ENCODE measurements at regions not wholly inside any gene's neighbourhood (a gene's known extent, or its start where the extent isn't known, plus 50 kb on each side); places are given as distances from the start of the nearest gene placed in this dataset.

DNA sequence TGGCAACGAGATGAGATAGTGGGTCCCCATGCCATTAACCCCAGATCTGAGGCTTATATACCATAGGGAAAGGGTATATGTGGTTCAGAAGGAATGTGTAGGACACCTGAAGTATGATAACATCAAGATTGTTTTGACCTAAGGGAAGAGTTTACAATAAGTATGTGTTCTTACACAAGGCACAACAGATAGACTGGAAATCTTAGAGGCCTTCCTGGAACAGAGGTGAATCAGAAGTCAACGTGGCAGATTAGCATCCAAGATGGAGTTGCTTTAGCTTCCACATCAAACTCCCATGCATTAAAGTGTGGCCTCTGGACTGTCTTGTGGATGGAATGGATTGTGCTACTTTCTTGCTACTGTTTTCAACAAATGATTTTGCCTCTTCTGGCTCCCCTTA is 116.6 kb upstream of the NT5C1B start:
- no peak for DNase-seq

DNA sequence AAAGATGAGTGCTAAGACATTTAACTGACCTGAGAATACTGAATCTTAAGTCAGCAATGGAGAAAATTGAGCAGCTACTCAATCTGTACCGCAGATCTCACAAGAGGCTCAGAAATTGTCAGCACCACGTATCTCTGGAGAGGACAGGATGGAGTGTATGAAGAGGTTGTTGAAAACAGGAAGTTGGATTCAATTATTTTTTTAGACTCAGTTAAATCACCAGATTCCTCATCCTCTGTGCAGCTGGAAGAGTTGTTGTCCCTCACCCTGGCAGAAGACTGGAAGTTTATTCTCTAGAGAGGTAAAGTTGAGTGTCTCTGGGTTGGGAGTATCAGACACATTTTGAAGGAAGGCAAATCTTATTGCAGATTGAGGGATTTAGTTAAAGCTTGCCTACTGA is 114.9 kb upstream of the NT5C1B start:
- no peak for DNase-seq

DNA sequence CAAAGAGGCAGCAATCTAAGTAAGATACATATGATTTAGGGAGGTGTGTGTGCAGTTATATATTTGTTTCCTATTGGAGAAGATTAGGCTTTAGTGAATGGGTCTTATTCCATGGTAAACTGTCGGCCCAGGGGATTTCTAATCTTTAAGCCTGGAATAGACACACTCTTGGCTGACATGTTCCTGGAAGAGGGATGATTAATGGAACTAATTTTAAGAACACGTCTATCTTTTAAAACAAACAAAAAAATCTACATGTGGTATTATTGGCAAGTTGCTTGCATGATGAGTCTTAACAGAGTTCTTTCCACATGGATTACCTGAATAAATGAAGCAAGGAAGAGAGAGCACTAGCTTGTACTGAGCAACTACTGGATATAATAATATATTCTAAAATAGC is 114.2 kb upstream of the NT5C1B start:
- DNase-seq, result no peak

DNA sequence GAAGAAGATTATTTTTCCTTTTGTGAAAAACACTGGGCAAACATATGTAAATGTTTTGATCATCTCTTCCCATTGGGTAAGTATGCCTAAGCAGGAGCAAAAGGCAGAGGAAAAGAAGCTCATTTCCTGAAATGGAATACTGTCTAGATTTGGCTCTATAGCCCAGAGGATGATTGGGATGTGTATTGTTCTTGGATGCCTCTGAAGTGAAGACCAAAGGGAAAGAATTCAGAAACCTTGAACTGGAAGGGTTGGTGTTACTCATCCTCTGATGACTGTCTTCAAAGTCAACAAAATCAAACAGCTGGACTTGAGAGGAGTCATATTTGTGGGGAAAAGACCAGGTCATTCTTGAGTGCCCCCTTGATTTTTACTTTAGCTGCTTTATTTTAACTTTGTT is 112.6 kb upstream of the NT5C1B start:
- no peak for DNase-seq

DNA sequence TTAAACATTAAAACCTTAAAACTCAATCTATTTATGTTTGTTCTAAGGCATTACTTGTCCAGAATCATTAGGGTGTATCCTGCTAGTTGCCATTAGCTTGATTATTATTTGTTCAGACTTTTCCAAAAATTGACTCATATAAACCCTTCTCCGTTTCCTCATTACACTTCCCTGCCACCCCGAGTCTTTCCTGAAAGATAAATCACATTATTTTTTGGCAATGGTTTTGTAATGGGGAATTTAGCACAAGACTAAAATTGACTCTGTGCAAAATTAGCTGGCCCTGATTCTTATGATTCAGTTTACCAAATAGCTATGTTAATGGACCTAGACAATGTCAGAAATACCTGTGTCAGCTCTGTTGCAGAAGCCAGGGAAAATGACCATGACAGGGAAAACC is 112.2 kb upstream of the NT5C1B start:
- no peak for DNase-seq

DNA sequence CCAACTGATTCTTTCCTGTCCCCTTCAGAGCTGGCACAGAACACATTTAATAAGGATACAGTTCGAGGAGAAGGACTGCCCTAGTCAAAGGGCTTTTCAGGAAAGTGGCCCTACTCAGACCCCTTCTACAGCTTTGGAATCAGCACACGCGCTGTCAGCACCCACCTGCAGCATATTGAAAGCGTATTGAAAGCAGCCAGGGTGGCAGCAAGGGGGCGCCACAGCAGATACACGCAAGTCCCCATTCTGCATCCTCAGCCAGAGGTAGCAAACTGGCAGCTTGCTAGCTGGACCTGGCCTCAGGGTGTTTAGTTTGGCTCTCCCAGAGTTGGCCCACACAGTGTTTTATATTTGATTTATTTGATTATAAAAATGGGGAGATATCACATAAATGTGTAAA is 101.0 kb upstream of the NT5C1B start:
- no peak for DNase-seq

DNA sequence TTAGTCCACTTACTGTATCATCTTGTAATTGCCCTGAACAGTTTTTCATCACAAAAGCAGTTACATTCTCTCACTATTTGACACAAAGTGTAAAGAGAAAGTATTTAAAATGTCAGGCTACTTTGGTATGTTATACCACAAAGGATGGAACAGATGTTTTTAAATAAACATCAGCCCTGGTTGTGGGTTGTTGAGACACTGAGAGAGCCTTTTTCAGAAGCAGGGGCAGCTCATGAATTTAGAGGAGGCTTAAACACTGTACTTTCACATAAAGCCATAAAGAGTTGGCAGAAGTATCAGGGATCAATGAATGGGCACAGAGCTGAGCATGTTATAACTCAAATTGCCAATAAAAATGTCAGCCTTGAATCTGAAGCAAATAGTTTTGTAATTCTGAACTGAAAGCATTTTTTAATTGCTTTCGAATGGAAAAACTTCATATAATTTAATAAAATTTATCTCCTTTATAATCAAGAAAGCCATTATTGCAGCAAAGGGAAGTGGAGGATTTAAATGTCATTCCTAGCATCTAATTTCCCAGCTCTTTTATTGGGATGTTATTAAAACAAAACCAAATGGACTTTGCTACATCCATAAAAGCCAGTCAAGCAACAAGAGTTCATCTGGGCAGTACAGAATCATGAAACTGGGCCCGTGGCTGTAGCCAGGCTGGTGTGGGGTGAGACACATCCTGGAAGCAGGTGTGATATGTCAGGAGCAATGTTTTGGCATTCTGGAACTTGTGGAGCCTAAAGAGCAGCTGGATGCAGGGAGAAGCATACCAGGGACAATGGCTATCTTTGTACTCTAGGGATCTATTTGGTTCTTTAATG is 95.1 kb upstream of the NT5C1B start:
- no peak for DNase-seq

DNA sequence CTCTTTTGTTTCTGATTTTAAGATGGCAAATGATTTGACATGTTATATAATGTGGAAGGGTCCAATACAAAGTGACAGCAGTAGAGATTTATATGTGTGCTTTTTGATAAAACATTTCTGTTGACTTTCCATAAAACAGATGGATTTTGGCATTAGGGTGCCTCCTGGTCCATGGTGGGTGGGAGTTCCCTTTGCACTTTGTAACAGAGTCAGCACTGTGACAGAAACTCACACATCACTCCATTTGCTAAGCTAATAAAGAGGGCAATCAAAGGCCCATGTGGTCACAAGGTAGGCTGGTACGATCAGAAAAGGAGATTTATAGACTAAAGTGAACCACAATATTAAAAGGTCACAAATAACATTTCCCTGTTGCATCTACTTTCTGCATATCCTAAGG is 93.3 kb upstream of the NT5C1B start:
- no peak for DNase-seq

DNA sequence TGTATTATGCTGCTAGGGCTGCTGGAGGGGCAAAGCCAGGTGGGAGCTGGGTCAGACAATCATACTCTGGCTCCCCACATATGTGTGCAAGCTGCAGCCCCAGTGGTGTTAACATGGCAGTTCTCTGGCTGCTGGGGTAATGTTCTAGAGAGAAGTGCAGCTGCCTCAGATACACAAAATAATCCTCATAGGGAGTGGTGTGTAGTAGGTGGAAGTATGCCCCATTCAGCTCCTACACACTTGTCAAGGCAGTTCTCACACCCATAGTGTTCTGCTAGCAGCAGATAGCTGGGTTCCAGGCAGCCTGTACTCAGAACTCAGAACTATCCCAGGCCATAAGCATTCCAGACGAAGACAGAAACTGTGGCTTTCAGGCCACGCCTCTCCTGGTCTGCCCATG is 87.9 kb upstream of the NT5C1B start:
- DNase-seq, result no peak

DNA sequence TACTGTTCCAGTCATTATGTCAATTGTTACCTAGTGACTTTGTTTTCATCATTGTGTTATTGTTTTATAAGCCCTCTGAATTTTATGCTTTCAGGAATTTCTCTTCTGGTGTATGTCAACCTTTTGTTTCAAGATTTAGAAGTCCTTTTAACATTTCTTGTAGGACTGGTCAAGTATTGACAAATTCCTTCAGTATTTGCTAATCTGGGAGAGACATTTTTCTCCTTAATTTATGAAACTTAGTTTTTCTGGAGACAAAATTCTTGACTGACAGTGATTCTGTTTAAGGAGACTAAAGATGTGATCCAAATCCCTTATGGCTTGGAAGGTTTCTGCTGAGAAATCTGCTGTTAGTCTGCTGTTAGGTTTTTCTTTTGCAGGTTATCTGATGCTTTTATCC is 84.9 kb upstream of the NT5C1B start:
- DNase-seq, result no peak

DNA sequence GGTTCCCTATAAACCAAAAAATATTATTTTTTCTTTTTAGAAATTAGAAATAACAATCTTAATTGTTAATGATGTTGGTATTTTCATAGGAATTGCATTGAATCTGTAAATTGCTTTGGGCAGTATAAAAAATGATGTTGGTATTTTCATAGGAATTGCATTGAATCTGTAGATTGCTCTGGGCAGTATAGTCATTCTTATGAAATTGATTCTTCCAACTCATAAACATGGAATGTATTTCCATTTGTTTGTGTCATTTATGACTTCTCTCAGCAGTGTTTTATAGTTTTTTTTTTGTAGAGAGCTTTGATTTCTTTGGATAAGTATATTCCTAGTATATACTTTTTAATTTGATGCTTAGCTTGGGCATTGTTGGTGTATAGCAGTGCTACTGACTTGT is 82.0 kb upstream of the NT5C1B start:
- DNase-seq, result no peak

DNA sequence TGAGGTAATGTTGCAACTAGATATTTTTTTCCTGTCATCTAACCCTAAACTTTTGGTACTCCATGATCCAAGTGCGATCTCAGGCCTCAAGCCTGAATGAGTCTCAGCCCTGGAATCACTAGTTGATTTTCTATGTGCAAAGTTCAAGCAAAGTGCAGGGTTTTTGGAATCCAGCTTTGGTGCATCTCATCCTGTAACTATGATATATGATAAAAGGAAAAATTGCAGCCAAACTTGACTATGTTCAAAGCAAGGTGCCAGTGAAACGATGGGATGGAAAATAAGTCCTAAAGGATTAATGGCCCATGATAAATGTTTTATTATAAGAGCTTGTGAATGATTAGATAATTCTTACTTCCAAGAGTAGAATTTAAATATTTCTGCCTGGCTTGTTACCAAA is 78.9 kb upstream of the NT5C1B start:
- no peak for DNase-seq

DNA sequence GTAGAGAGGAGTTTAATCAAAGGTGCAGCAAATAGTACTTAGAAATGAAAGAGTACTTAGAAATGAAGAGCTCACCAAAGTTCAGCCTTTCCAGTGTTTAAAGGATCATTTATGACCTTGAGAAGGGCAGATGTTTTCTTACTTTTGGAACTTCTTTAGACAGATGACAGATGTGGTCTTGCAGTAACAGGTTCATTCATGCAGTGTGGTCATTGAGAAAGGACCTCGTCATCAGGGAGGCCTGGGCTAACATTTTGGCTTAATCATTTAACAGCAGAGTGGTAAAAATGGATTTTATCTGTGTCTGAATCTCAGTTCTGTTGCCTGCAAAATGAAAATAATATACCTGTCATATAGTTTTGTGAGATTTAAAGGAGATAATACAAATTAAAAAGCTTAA is 75.1 kb upstream of the NT5C1B start:
- no peak for DNase-seq

DNA sequence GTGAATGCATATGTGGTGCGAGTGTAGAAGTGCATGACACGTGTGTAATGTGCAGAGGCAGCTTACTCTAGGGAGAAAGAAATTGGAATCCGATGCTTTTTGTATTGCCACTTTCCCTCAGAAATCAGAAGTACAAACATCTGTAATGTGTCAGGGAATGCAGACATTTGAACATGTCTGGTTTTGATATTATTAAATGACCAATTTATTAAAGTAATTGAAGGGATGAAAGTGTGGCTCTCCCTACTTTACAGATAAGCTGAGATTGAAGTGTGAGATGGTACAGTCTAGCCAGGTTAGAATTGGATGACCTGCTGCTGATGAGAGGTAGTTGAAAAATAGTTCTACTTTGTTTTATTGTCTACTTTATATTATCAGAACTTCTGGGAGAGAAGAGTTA is 74.5 kb upstream of the NT5C1B start:
- DNase-seq, result no peak

DNA sequence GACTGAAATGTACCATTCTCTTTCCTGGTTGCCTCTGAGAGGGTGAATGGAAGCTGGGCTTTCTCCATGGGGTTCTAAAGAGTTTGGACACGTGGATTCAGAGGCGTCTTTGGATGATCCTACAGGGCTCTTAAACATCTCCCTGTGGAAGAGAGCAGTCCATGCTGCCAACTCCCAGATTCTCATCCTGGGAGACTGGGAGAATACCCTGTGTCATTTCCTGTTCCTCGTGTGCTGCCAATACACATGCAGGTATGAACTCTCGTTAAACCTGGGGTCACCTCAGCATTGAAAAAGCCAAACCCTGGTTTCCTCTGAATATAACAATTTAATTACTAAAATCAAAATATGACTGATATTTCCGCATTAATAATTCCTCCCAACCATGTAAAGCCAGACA is 73.3 kb upstream of the NT5C1B start:
- no peak for DNase-seq

DNA sequence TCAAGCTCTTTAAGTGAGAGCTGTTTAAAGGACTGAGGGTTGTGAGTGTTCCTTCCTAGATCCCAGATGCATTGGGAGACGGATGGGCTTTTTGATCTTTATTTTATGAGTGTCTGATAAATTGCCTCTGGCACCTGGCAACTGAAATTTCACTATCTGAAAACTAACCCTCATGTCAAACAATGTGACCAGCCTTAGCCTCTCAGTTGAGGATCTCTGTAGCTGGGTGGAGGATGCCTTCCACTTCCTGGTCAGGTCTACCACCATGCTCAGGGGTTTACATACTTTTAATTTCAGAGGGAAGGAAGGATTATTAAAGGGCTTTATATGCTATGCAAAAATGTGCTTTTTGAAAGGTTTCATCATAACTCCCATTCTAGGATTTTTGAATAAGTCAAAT is 70.5 kb upstream of the NT5C1B start:
- no peak for DNase-seq

DNA sequence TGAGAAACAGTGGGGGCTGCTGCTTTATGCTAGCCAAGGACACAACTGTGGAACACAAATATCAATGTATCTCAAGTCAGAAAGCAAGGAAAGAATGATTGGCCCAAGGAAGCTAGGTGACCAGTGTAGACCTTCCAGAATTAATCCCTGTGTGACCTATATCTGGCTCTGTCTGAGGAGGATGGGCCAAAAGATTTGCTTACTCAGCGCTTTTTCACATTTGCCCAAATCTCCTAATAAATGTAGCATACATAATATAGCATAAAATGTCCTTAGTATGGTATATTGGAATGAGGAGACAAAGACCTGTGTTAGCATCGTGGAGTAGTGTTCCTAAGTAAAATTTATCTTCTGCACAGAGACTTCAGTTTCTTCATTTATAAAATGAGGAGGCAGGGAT is 66.7 kb upstream of the NT5C1B start:
- no peak for DNase-seq

DNA sequence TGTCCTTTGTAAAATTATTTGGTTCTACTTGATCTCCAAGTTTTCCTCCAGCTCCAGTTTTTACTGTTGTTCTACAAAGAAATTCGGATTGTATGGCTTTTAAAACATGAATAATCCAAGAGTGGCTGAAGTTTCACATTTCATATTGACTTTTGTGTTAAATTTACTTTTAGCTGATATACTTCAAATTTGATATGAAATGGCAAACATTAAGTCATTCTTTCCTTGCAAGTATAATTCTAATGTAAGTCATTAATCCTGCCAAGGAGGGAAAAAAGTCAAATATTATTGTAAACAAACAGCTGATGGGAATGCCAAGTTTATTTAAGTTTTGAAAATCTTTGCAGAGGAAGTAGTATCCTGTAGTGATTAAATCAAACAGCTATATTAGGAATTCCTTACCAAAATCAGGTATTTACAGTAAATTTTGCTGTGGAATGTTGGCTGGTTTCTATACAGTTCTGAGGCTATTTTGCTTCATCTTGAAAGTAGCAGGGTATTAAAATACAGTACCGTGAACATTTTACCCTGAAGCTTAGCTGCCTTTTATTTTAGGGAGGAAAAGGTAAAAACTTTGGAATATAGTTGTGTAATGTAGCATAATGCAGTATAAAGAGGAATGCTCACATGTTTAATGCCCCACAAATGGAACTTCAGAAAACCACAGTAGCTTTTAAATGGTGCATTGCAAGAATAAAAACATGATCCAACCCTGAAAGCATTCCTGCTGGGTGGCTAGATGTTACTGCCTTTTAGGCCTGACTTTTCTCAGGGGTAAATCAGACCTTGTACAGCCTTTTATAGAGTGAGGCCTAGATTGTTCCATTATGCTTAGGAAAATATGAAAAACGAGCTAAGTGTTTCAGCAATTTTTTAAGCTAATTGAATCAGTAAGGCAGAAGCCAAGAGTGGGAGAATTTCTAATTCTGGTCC is 62.7 kb upstream of the NT5C1B start:
- DNase-seq, result no peak

DNA sequence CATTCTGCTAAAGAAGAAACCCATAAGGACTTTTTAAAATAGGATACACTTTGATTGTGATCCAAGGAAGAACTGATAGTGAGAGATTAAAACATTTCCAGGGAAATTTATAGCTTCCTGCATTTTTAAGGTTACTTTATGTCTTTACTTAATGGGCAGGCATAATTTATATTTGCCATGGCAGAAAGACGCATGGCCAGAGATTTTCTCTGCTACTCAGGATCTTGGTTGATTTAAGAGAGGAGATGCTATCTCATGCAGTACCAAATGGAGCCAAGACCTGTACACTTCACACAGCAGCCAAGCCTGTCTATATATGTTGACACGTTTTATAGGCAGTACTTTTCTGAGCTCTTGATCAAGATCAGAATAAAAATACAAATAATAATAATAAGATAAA is 60.9 kb upstream of the NT5C1B start:
- DNase-seq, result no peak

DNA sequence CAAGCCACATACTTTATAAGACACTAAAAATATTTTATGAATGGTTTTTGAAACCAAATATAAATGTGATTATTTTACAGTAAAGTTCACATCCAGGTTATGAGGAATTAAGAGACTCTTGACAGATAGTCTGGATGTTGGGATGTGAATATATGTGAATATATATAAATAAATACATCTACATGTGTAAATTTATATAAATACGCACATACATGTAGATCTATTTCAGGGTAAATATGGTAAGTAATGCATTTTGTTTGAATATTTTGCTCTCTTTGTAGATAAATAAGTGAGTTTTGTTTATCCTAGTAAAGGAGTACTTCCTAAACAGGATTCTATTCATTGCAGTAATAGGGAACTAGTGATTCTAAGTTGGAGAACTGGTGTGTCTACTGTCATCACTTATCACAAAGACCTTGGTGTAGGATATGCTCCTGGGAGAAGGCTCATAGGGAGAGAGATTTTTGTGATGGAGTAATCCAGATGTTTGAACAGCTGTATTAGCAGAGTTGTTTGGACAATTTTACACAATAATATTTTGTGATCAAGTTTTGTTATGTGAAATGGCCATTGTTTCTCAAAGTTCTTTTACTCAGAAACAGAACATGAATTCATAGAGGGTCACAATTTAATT is 60.2 kb upstream of the NT5C1B start:
- DNase-seq, result no peak

DNA sequence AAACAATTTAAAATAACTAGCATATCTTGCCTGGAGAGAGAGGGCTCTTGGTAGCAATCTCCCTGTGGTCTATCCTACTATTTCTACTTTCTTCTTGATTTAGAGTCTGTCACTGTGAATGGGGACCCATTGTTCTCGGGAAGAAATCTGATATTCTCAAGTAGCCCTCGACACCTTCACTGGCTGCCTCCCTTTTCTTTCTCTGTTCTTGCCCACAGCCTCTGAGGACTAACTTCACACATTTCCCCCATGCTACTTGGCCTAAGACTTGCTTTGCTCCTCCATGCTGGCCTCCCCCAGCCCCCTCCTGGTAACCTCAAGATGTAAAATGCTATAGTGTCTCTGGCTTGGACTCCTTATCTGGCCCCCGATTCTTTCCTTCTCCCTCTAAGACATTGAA is 58.8 kb upstream of the NT5C1B start:
- DNase-seq, result no peak

DNA sequence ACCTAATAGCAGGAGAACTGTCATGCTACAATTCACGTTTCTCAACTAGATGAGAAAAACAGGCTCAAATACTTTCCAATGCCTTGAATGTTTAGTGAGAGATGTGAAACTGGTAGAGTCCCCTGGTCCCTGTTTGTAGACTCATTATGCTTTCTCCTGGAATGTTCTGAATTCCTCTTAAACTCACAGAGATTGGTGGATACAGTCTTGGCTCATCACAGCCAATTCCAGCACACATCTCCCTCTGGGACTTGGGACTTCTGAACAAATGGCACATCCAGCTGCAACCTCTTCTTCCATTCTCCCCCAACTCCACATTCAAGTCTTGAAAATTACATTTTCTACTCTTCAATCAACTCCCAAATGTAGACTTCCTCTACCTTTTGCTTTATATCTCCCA is 58.4 kb upstream of the NT5C1B start:
- DNase-seq, result no peak

DNA sequence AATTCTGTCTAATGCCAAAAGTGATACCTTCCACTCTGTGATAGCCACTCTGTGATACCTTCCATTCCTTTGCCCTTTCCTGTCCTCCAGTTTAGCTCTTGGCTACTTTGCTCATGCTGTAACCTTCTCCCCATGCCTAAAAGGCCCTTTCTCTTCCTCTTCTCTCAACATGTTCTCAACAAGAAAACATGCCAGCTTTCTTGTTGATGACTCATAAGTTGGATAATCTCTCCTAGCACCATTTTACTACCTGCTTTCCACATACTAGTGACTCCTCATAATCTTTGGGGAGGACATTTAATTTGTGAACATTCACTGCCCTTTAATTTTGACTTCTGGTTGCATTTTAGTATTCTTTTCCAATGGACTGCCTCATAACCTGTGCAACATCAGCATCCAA is 55.9 kb upstream of the NT5C1B start:
- no peak for DNase-seq

DNA sequence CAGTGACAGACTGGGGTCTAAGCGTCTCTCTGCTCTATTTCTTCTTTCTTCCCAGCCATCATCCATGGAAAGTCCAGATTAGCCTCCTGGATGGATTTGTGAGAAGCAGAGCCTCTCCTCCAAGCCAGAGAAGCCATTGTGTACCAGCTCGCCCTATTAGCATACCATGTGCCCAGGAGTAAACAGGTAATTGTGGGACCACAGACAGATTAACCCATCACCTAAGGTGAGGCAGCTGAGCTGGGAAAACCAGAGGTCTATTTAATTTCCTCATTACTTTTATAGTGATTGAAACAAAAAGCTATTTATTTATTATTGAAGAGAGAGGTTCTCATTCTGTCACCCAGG is 54.7 kb upstream of the NT5C1B start:
- no peak for DNase-seq

Data from hippocampal formation (tissue), 2 donors.